Right cardiac atrium (tissue), 5 donors: ENCODE measurements at regions not wholly inside any gene's neighbourhood (a gene's known extent, or its start where the extent isn't known, plus 50 kb on each side); places are given as distances from the start of the nearest gene placed in this dataset.

Experiments
- ATAC-seq, 2 donors: fragments of 200-7000 bp; cut with Tn5 transposase; one replicate each; pipeline versions ENCODE4 v1.8.0 to v1.9.1; 2020; ENCODE audit warnings: moderate library complexity in 2 of 2, mild to moderate bottlenecking in 1 of 2
- DNase-seq, 3 donors: peaks; one replicate each; pipeline ENCODE4 v3.0.0-alpha.2; 2020
- H3K27ac ChIP-seq: one replicate; pipeline ENCODE4 v1.5.1; 2013; ENCODE audit warnings: mild to moderate bottlenecking, low read length, control low read depth, moderate library complexity
- H3K27me3 ChIP-seq: one replicate; pipeline ENCODE4 v1.6.1; 2013; ENCODE audit not compliant: control insufficient read depth, insufficient read depth
- H3K4me1 ChIP-seq: one replicate; pipeline ENCODE4 v1.6.1; 2013; ENCODE audit warnings: low read length; ENCODE audit not compliant: control insufficient read depth, insufficient read depth
- H3K4me3 ChIP-seq: one replicate; pipeline ENCODE4 v1.5.1; 2013; ENCODE audit warnings: low read length, control low read depth
- H3K9me3 ChIP-seq: one replicate; pipeline ENCODE4 v1.6.1; 2013; ENCODE audit warnings: low read length; ENCODE audit not compliant: control insufficient read depth
- WGBS: extraction: QIAGEN DNeasy Blood & Tissue Kit; methylation state at CpG from one replicate; pipeline ENCODE4 v1.1.7; 2013; 5-methylcytosine and 5-hydroxymethylcytosine counted together
- intact Hi-C, 4 donors: fragments of 100-400 bp; cut with DNase I; formaldehyde crosslinking; loops; one replicate each; pipeline versions ENCODE4 v1.11.0 to v1.14.0; 2022 to 2023
- donor health status: healthy with polysubstance abuse.
- donor health status: DM: no; HTN: yes; CAD: no.
- donor health status: DM: no; HTN: no; CAD: no.
- donor health status: DM: no; HTN: yes; CAD: no; lungs with severe emphysema.
- donor health status: DM: yes; HTN: yes; CAD: no.

GRCh38 chr20:39347626-39348025, 385.5 kb downstream of the DHX35 start:
- no peak overlapping the region for H3K4me3 ChIP-seq
- ATAC-seq = no peak
- H3K27me3 ChIP-seq = no peaks in the 10 kb centered on the region
- H3K9me3 ChIP-seq = no peaks in the 10 kb centered on the region
- no peak overlapping the region for H3K27ac ChIP-seq
- WGBS = 92% methylated on average over 5 of the region's 5 CpGs
- peak in 1 of 3 donors; percentile 22 for DNase-seq
- no peaks in the 10 kb centered on the region for H3K4me1 ChIP-seq
- intact Hi-C loops = no loop called here

DNA sequence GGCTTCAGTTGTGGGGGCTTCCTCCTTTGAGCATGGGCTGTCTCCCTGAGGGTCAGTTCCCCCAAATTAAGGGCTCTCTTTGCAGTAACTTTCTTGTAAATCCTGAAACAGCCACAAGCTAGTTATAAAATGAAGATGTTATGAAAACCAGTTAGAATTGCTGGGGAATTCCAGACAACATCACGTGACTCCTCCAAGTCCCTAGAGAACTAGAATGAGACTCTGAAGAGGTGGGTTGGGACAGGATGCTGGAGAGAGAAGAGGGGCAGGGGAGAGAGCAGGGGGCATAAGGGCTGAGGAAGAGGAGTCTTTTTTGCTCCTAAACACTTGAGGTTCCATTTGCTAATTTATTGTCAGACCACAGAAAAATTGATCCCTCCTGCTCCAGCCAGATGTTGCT, 380.3 kb downstream of the DHX35 start:
- no peak for ATAC-seq
- no peak for DNase-seq
- H3K9me3 ChIP-seq = no peaks in the 10 kb centered on the region
- H3K4me1 ChIP-seq = peaks cover 3% of the 10 kb centered on the region
- 58% methylated on average over 1 of the region's 1 CpG for WGBS
- no peaks in the 10 kb centered on the region for H3K27me3 ChIP-seq
- intact Hi-C loops = no loop called here
- no peak overlapping the region for H3K27ac ChIP-seq
- no peak overlapping the region for H3K4me3 ChIP-seq

DNA sequence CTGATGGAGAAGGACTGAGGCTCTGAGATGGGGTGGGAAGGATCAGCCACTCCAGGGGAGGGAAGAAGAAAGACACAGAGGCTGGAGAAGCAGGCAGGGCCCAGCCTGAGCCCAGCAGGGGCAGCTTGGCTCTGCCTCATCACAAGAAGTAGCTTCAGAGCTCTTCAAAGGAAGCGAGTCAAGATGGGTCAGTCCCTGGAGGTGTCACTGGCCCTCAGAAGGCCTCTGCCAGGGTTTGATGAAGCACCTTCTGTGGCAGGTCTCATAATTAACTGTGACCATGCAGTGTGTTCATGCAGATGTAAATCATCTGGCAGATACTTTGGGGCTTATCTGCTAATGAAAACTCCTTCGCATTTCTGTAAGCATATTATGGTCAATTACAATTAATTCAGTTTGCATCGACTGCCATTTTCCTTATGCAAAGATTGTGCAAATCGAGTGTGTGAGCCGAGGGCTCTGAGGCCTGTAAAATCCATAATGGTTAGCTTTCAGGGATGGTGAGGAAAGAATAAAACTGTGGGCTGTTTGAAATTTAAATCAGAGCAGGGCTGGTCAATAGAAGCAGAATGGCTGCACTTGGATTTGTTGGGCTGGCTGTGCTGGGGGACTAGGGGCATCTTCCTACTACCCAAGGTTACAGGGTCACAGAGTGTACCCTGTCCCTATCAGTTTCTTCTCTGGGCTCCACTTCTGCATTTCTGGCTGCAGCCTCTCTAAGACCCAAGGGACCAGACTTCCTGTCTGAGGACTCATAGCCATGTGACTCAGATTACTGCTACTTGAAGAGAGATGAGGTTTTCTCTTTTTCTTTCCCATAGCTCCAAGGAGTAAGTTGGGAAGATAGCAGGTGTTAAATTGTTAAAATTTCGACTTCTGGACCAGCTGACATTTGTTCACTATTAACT, 376.6 kb downstream of the DHX35 start:
- 70% methylated on average over 6 of the region's 6 CpGs for WGBS
- Histone ChIP-seq H3K4me3 (no peak overlapping the region), H3K27ac (no peak overlapping the region), H3K4me1 (peaks cover 3% of the 10 kb centered on the region), H3K9me3 (no peaks in the 10 kb centered on the region), H3K27me3 (no peaks in the 10 kb centered on the region)
- ATAC-seq (peak; percentile 70 to 88), DNase-seq (peak in 2 of 3 donors; percentile 38 to 42)
- intact Hi-C loops = no loop called here

- no peaks in the 10 kb centered on the region for H3K4me1 ChIP-seq
- no peak for DNase-seq
- no peak overlapping the region for H3K27ac ChIP-seq
- intact Hi-C loops = no loop called here
- 50% methylated on average over 3 of the region's 3 CpGs for WGBS
- no peaks in the 10 kb centered on the region for H3K9me3 ChIP-seq
- H3K4me3 ChIP-seq = no peak overlapping the region
- ATAC-seq = no peak
- H3K27me3 ChIP-seq = no peaks in the 10 kb centered on the region
Measured at GRCh38 chr20:39333211-39333610, 371.1 kb downstream of the DHX35 start.

DNA sequence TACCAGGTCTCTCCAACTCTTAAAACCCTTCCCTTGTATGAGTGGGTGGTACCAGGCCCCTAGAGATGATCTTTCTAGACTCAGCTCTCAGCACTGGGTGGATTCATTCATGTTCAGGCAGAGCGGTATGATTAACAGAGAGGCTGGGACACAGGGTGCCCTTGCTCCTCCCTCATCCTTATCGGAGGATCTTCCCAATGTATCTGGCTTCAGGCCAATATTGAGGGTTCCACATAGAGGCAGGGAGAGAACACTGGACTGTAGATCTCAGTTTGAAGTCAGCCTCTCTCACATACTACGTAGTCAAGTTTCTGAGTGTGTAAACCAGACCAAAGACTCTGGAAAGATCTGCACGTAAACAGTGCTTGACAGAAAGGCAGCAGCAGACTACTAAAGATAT, 366.2 kb downstream of the DHX35 start:
- Histone ChIP-seq H3K4me1 (no peaks in the 10 kb centered on the region), H3K27ac (no peak overlapping the region), H3K27me3 (no peaks in the 10 kb centered on the region), H3K9me3 (no peaks in the 10 kb centered on the region), H3K4me3 (no peak overlapping the region)
- DNase-seq (no peak), ATAC-seq (no peak)
- 67% methylated on average over 4 of the region's 4 CpGs for WGBS
- intact Hi-C loops = no loop called here

- Histone ChIP-seq H3K27me3 (no peaks in the 10 kb centered on the region), H3K9me3 (no peaks in the 10 kb centered on the region), H3K4me1 (no peaks in the 10 kb centered on the region), H3K27ac (no peak overlapping the region), H3K4me3 (no peak overlapping the region)
- DNase-seq (no peak), ATAC-seq (peak in 1 of 2 donors; percentile 82)
- 71% methylated on average over 3 of the region's 3 CpGs for WGBS
- intact Hi-C loops = no loop called here
Measured at GRCh38 chr20:39326050-39326449, 363.9 kb downstream of the DHX35 start.

DNA sequence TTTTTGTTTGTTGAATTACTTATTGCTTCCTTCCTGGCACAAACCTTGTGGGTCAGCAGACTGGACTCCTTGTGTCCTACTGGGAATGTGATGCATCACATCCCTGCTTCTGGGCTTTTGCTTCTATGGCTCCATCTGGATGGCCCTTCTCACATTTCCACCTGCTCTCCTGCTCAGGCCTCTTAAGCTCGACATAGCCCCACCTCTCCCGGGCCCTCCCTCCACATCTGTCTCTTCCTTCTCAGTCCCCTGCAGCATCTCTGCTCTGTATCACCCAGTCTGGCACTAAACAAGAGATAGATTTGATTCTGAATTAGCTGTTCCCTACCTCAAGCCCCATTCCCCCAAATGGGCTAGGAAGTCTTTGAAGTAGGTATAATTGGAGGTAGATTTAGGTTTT, 356.8 kb downstream of the DHX35 start:
- Histone ChIP-seq H3K27me3 (no peaks in the 10 kb centered on the region), H3K9me3 (no peaks in the 10 kb centered on the region), H3K27ac (no peak overlapping the region), H3K4me1 (no peaks in the 10 kb centered on the region), H3K4me3 (no peak overlapping the region)
- 31% methylated on average over 2 of the region's 2 CpGs for WGBS
- ATAC-seq = no peak
- intact Hi-C loops = no loop called here
- no peak for DNase-seq

DNA sequence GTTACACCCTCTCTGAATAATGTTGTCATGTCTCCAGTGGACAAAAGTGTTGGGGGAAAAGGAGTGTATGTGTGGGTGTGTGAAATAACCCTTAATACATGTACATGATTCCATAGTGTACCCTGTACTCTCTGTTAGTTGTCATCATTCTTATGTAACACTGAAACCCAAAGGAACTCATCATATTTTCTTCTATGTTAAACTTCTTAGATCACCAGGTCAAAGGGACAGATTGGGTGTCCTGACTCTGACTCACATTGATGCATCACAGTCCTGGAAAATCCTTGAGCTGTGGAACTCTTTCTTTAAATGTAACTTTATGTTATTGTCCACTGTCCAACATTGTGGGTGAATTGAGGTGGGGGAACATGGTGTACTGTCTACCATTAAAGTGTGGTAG, 350.5 kb downstream of the DHX35 start:
- peaks cover 2% of the 10 kb centered on the region for H3K27me3 ChIP-seq
- no peaks in the 10 kb centered on the region for H3K4me1 ChIP-seq
- DNase-seq (no peak), ATAC-seq (no peak)
- no peak overlapping the region for H3K4me3 ChIP-seq
- no peaks in the 10 kb centered on the region for H3K9me3 ChIP-seq
- H3K27ac ChIP-seq = no peak overlapping the region
- intact Hi-C loops = no loop called here

DNA sequence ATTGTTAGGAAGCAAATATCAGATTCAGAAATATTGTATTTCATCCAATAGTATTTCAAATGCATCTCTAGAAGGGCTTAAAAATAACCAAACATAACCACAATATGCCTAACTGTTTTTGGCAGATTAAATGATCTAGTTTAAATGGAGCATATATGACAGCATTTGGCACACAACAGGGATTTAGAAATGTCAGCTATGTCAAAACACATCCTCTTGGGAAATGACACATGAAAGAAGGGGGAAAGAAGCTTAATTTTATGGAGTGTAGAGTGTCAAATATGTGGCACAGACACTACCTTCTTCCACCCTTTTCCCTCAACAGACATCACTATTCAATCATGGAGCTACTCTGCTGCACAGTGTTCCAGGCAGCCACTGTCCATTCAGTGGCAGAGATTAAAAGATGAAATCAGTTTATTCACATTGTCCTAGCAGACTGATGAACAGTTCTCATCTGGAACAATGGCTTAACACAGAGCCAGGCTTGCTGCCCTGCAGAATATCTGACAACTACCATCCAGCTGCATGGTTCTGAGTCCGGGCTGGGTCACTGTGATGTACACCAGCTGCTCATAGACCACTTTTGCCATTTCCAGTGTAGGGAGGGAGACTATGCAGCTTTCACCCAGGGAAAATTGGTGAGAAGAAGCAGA, 349.8 kb downstream of the DHX35 start:
- Histone ChIP-seq H3K4me1 (no peaks in the 10 kb centered on the region), H3K27me3 (peaks cover 2% of the 10 kb centered on the region), H3K27ac (no peak overlapping the region), H3K9me3 (no peaks in the 10 kb centered on the region), H3K4me3 (no peak overlapping the region)
- DNase-seq (no peak), ATAC-seq (no peak)
- intact Hi-C loops = no loop called here
- WGBS = 60% methylated on average over 1 of the region's 1 CpG

GRCh38 chr20:39310363-39310995, 348.3 kb downstream of the DHX35 start:
- intact Hi-C loops = no loop called here
- Histone ChIP-seq H3K9me3 (no peaks in the 10 kb centered on the region), H3K27me3 (peaks cover 2% of the 10 kb centered on the region), H3K4me1 (no peaks in the 10 kb centered on the region), H3K4me3 (no peak overlapping the region), H3K27ac (no peak overlapping the region)
- WGBS = 49% methylated on average over 9 of the region's 9 CpGs
- no peak for ATAC-seq
- no peak for DNase-seq

DNA sequence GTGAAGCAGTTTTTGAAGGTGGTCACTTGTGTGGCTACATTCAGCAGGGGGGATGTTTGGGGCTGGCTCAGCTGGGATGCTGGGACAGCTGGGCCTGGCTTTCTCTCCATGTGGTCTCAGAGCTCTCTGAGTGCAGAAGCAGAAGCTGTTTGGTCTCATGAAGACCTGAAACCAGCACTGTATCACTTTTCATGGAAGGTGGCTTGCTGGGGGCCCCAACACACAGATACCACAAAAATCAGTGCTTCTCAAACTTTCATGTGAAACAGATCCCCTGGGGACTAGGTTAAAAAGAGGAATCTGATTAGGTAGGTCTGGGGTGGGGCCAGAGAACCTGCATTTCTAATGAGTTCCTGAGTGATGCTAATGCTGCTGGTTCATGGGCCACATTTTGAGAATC, 347.3 kb downstream of the DHX35 start:
- no peak for DNase-seq
- H3K9me3 ChIP-seq = no peaks in the 10 kb centered on the region
- intact Hi-C loops = loop anchor here in 1 of 4 donors (10.0 kb wide), 1 partner anchor 365 kb away; no protein-coding TSS in a partner anchor
- no peak overlapping the region for H3K27ac ChIP-seq
- ATAC-seq = no peak
- no peaks in the 10 kb centered on the region for H3K4me1 ChIP-seq
- no peak overlapping the region for H3K4me3 ChIP-seq
- H3K27me3 ChIP-seq = peaks cover 2% of the 10 kb centered on the region
